IPS DF 4.7 (cell line): ENCODE measurements at regions not wholly inside any gene's neighbourhood (a gene's known extent, or its start where the extent isn't known, plus 50 kb on each side); places are given as distances from the start of the nearest gene placed in this dataset.

Experiments used
- DNase-seq: peaks from one replicate; pipeline ENCODE4 v3.0.0-alpha.2; 2013; ENCODE audit warnings: low spot score; ENCODE audit errors: extremely low read depth

DNA sequence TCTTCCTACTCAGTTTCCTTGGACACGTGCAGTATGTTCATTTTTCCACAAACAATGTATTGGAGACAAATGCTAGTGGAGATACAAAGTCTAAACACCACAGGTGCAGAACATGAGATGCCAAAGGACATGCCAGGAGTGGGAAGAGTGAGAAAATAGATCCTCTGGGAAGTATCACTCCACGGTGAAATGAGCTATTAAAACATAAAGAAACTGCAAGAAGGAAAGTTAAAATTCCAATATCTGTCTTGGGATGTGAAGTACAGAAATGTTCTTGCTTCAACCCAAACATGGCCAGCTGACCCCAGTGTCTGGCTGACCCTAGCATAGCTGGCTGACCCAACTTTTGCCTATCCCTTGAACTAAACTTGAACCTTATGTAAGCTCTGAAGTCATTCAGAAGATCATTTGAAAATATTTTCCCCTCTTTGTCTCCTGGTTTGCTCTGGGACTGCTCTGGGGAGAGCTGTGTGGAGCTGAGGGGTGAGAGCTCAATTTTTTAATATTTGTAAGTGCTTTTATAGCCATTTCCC, 59.5 kb downstream of the FZD1 start:
- DNase-seq: no peak

DNA sequence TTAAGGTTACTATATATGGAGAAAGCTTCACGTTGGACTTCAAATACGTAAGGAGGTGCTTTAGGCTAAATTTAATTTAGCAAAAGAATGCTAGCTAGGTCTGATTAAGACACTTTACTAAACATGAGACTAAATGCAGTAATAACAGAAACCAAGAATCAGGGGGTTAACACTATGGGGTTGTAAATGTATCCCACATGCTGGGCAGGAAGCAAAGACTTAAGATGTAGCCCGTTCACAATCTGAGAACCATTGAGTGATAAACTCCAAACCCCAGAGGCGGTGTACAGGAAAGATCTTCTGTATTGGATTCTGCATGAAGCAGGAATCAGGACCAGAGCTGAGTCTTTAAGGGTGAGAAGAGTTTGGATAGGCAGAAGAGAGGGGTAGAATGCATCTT, 60.4 kb downstream of the FZD1 start:
- DNase-seq: no peak

DNA sequence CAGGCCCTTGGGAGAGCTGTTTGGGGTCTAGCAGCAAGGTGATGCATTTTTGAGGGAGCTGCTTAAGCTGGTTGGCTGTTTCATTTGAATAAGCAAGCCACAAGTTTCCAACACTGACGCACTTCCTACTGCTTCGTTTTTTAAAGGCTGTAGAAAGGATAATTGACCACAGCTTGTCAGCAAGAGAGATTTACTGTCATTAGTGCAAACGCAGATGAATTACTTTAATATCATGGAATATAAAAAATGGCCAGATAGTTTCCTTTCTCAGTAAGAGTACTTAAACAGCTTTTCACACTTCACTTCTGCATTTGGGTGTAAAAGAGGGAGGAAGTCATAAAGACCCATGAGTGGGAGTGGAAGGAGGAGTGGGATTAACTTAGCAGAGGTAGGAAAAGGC, 61.5 kb downstream of the FZD1 start:
- no peak for DNase-seq

DNA sequence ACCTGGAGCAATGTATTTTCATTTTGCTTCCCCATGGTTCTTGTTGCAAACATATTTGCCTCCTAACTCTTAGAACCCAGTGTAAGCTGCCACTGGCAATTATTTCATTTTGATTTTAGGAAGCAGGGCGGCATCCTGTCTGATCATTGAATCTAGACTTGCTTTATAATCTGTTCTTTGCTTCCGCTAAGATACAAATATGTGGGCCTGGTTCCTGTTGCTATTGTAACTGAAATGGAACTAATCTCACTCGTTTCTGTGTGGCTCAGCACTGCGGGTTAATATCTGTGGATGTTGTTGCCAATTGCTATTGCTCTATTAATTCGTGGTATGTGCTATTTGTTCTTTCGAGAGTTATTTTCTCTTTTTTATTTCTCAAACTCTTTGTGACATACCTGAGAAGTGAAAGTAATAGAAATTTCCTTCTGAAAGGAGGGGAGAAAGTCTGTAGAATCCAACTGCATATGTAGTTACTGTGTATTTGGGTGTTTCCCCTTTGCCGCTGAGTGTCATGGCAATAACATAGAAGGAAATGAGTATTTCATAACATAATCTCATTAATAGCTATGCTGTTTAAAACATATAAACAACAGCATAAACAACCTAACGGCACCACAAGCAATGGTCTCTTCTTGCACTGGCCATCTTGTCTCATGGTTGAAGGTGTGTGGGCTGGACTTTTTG, 62.4 kb downstream of the FZD1 start:
- no peak for DNase-seq

DNA sequence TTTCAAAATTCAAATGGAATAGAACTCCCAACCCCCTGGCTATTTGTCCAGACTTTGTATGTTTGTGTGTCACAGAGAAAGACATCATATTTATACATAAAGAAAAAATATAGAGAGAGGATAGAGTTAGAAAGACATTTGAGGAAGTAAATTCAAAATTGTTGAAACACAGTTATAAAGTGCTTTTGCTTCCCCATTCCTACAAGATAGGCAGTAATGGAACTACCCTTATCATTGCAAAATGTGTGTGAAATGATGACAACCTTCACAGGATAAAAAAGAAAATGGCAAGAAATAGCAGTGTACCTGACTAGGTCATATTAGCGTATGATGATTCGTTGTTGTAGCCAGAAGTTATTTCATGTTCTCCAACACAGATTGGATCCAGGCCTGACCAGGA, 63.1 kb downstream of the FZD1 start:
- no peak for DNase-seq

DNA sequence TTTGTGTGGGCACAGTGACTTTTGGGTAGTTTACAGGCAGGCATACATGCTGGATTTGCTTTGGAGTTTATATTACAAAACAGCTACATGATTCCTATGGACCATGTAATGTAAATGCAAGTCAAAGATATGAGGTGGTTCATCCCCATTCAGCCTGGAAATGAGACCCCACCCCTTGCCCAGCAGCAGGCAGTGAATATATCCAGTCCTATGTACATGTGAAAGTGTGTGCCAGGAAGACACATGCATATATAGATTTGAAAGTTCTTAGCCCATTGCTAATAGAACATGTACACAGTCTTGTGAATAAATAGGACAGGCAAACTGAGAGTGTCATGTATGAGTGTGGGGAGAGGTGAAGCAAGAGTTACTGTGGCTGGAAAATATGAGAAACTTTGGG, 65.3 kb downstream of the FZD1 start:
- no peak for DNase-seq

DNA sequence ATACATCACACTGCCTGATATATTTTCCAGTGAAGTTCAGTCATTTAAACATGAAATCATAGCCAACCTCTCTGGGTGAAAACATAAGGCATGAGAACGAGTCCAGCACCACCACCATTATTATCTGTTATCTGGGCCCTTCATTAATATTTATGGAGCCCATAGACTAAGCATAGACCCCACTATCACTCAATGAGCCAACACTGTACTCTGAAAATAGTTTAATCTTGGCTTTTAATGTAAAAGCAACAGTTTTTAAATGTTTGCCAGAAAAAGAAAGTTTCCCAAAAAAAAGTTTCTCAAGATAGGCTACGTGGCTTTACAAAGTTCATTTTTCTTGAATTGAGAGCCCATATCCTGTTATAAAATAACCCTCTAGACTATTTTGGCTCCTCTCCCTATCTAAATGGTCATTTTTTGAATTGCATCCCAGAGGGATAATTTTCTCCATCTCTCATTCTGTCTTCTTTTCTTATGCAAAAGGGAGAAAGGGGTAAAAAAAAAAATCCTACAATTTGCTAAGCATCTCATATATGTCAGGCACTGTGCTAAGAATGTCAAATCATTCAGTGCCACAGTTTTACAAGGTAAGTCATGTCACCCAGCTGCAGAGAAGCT, 66.1 kb downstream of the FZD1 start:
- DNase-seq: no peak

DNA sequence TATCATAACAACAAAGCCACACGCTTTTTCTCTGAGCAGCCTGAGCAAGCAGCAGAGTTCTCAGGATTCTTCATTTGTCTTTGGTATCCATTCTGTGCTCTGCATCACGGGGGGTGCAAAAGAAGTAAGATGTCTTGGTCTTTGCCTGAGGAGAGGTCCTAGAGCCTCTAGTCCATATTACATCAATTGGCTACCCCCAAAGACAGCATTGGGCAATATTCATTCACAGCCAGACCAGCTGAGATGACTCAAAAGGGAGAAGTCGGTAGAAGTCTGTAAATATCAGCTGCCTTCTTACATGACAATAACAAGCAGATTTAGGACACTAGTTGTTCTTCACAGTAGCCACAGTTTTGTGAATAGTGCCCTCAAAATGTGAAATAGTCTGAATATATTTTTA, 66.6 kb downstream of the FZD1 start:
- no peak for DNase-seq

DNA sequence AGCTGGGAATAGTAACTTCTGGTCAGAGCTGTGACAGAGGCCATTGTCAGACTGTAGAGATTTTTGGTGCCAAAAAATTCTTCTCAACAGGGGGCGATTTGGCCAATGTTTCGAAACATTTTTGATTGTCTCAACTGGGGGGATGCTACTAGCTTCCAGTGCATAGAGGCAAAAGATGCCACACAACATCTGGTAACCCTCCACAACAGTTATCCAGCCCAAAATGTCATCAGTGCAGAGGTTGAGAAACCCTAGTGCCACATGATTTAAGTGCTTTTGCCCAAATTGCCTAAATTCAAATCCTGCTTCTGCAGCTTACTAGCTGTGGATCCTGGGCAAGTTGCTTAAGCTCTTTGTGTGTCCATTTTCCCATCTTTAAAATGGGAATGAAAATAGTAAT, 71.9 kb downstream of the FZD1 start:
- DNase-seq: no peak

DNA sequence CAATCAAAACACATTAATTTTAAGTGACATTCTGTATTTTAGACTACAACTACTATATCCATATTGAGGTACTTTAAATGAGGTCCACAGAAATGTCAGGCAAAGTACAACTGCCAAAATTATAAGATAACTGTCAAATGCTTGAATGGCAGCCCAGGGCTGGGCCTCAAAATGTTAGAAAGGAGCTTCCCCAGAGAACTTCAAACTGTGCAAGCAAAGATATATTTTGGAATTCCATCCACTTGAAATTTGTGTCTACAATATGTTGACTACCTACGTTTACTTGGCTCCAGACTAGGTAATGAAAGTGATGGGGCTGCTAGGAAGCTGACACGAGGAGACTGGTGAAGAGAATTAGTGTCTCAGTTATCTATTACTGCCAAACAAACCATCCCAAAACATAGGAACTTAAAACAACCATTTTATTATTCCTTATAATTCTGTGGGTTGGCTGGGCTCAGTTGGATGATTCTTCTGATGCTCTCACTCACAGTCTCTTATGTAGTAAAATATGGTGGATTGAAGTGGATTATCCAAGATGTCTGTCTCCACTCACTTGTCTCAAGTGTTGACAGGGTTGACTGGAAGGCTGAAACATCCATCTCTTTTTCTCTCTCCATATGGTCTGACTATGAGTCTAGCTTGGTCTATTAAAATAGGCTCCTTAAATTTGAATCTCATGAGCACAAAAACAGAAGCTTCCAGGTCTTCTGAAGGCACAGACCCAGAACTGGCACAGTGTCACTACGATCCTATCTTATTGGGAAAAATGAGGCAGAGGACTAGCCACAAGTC, 74.2 kb downstream of the FZD1 start:
- DNase-seq: no peak

DNA sequence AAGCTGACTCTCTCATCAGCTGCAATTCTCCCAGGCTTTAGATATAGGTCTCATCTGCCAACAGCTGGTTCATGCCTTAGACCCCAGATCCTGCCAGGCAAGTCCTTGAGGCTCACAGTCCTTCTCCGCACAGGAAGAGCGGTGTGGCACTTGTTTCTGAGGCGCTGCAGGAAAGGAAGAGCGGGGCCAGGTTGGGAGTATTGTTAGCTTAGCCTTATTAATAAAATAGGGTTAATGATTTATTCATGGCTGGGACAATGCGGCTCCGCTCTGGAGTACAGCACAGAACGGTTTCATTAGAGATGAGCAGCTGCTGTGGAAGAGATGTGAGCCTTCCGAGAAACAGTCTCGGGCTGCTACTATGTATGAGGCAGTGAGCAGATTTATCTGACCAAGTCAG, 78.1 kb downstream of the FZD1 start:
- DNase-seq: no peak

DNA sequence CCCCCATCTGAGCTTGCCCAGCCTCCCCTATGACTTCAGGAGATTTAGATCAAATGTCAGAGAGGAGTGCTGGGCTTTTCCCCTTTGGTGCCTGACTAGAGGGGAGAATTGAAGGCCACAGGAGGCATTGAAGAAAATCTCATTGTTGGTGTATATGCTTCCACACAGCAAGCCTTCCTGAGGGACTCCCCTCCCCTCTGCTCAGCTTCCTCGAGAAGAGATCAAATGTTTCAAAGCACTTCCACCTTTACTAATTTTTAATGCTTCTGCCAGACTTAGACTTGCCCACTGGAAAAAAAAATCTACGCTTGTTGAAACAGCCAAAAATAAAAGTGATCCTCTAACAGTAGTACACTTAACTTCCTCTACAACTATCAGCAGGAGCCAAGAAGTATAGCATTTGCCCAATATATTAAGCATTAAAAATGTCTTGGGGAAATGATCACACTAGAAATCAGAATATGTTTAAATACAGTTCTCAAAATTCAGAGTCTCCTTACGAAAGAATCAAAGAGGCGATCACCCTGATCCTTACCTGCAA, 79.3 kb downstream of the FZD1 start:
- no peak for DNase-seq

DNA sequence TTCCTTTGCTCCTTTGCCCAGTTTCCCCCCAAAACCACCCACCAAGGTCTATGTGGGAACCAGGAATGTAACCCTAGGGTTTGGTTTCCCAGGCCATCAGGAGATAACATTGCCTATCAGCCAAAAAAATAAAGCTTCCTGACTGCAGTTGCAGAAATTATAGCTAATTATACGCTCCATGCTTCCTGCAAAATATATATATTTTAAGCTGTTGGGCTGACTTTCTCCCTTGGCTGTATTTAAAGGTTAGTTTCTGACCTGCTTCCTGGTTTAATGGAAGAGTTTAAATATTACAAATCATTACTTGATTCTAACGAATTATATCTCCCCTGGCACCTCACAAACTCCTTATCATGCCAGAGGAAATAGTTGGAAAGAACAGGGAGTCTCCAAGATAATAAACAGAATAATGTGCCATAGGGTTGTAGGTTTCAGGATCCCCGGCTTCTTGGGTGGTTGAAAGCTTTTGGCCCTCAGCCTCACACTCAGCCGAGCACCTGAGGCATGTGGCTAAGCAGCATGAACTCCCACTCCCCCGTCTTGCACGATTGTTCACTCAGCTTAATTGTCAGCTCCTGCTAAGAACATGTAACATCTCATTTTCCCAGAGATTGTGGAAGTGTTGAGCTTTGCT, 79.9 kb downstream of the FZD1 start:
- no peak for DNase-seq

DNA sequence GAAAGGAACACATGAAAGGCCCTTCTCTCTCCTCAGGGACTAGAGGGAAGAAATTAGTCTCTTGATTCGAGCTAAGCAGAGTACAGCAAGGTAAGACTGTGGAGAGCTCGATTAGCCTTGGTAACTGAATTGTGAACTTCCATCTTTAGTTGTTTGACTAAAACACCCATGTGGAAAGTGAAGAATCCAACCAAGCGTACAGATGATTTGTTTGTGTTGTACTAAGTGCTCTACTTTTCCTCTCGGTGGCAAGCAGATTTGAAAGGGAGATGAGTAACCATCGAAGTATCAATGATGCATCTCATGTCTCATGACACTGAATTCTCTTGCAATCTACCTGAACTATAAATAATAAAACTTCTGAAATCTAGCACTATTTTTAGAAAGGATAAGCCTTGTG, 80.7 kb downstream of the FZD1 start:
- no peak for DNase-seq

DNA sequence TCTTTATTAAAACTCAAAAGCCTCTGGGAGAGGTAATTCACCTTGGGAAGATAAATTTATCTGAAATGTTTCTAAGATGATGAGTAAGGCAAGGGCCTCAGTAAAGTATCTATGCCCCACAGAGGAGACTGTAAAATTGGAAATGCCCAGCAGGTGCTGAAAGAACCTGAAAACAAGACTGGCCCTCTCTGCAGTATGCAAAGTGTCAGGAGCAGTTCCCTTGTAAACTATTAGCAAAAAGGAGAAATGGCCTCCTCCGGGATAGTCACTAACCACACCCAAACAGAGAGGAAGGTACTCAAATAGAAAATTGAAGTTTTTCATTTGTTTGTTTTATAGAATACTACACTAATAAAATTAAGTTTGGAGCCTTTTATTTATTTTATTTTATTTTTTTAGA, 81.2 kb downstream of the FZD1 start:
- no peak for DNase-seq

DNA sequence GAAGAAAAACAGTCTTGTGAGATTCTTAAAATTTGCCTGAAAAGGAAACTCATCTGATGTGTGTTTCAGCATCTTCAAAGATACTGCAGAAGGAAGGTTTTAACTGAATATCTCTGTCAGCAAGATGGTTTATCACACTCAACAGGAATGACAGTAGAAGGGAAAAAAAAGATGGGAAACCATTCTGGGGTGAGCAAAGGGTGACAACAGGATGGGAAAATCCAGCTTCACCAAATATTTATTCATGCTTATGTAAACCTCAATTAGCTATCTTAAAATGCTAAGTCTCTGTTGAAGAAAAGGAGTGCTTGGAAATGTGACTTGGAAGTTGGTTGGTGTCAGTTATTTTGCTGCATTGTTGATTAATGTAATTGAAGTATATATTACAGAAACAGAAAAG, 82.2 kb downstream of the FZD1 start:
- no peak for DNase-seq

DNA sequence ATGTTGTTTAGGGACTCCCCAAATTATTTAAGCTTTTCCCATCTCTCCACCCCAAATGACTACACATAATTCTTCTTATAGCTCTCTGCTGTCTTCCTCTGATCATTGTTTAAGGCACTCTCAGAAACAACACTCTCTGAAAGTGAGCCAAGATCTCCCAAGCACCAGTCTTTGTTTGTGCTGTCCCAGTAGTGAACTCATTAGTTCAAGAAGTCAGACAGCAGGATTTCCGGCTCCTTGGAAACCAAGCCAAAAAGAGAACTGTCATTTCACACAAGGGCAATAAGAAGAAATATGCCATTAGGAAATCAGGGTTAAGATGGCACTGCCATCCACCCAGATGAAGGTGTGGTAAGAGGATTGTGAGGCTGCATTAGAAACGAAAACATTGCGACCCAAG, 83.1 kb downstream of the FZD1 start:
- DNase-seq: no peak

DNA sequence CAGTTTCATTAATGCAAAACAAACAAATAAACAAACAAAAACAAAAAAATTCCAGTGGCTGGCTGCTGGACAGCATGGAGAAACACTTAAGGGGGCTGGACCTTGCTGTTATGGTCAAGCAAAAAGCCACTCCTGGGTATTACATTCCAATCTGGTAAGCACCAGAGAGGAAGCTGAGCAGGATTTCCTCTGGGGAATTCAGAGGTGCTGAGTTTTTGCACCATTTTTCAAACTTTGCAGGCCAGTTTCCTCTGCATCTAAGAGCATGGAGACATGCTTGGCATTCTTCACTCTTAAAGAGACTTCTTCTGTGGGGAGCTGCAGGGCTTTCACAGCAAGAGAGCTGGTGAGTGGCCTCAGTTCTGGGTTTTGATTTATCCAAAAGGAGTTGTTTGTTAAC, 84.5 kb downstream of the FZD1 start:
- no peak for DNase-seq

DNA sequence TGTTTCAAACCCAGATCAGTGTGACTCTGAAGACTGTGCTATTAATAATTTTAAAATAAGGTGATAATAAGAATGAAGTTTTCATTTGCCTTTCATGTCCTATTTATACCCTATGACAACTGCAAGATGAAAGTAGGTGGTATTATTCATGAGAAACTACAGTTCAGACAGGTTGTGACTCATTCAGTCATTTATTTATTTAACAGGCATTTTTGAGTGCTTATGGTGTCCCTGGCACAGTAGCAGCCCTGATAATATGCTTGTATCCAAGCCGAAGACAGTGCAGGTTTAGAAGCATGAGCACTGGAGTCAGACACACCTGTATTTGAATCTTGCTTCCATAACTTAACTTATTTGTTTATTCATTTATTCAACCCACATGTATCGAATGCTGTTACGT, 87.1 kb downstream of the FZD1 start:
- no peak for DNase-seq

DNA sequence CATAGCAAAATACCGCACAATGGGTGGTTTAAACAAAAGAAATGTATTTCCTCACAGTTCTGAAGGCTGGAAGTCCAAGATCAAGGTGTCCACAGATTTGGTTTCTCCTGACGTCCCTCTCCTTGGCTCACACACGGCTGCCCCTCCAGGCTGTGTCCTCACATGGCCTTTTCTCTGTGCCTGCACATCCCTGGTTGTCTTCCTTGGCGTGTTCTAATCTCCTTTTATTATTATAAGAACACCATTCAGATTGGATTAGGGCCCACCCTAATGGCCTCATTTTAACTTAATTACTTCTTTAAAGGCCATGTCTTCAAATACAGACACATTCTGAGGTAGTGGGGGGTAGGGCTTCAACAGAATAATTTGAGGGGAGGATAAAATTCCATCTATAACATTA, 87.9 kb downstream of the FZD1 start:
- DNase-seq: no peak

DNA sequence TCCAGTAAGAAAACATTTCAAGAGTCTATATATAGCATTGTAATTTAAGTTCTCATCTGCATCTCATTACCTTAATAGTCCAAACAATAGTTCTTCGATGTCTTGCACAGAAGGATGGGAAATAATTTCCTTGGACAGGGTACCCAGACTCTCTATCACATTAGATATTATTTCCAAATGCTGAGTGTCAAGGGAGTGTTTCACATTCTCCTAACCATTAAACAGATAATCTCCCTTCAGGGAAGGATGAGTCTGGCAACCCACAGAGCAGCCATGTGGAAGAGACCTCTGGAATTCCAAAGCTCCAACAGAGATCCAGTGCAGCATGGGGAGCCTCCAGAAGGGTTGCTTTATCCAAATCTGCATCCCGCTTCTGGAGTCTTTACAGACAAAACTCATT, 89.6 kb downstream of the FZD1 start:
- no peak for DNase-seq
